ENCODE measurements at regions not wholly inside any gene's neighbourhood (a gene's known extent, or its start where the extent isn't known, plus 50 kb on each side); places are given as distances from the start of the nearest gene placed in this dataset.

DNA sequence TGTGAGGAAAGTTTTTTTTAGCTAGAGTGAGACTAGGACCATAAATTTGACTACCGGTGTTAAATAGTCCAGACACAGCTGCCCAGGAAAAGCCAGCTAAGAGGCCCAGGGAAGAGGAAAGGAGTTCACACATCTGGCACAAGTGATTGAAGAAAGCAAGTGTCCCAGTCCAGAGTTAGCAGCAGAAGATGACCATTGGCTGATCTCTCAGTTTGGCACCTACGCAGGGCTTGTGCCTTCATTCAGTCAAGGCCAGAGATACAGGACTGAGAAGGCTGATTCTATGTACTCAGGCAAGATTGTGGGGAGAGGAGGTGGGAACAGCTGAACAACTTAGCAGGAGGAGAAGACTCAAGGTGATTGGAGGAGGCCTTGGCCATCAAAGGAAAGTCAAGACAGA lies 575.0 kb upstream of the KLF12 start:
- no peaks in the 10 kb centered on the region for H3K4me1 ChIP-seq (ENCODE audit: control insufficient read depth, insufficient read depth, low read length)
- no peaks in the 10 kb centered on the region for H3K9me3 ChIP-seq (ENCODE audit: control insufficient read depth in 2 of 2, low read length in 2 of 2)
- no peaks in the 10 kb centered on the region for H3K27me3 ChIP-seq (ENCODE audit: control insufficient read depth in 1 of 2, insufficient read depth in 2 of 2, low read length in 2 of 2)
- H3K36me3 ChIP-seq (ENCODE audit: control insufficient read depth in 2 of 2, insufficient read depth in 2 of 2, low read length in 2 of 2) = no peaks in the 10 kb centered on the region
- no peak overlapping the region for H3K27ac ChIP-seq (ENCODE audit: low read length)
- H3K9ac ChIP-seq (ENCODE audit: low read length in 2 of 2) = no peak overlapping the region
- H3K4me3 ChIP-seq (ENCODE audit: low read length in 2 of 2) = no peak overlapping the region

DNA sequence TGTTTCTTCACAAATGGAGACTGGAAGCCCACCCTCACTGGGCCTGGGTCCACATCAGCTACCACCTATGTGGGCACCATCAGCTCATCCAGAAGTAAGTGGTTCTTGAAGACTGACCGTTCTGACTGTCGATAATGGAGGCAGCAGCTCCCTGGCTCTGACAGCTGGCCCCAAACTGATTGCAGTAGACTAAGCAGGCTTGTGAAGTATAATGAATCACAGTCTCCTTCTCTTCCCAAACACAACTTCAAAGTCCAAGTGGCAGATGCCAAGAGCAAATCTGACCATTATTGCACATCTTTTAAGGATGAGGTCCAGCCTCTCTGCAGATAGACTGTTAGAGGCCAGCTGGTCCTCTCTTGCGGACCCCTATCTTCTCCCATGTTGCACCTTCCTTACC lies 574.4 kb upstream of the KLF12 start:
- Histone ChIP-seq H3K9me3 (ENCODE audit: control insufficient read depth in 2 of 2, low read length in 2 of 2) (no peaks in the 10 kb centered on the region), H3K4me3 (ENCODE audit: low read length in 2 of 2) (no peak overlapping the region), H3K36me3 (ENCODE audit: control insufficient read depth in 2 of 2, insufficient read depth in 2 of 2, low read length in 2 of 2) (no peaks in the 10 kb centered on the region), H3K27me3 (ENCODE audit: control insufficient read depth in 1 of 2, insufficient read depth in 2 of 2, low read length in 2 of 2) (no peaks in the 10 kb centered on the region), H3K27ac (ENCODE audit: low read length) (no peak overlapping the region), H3K9ac (ENCODE audit: low read length in 2 of 2) (no peak overlapping the region), H3K4me1 (ENCODE audit: control insufficient read depth, insufficient read depth, low read length) (no peaks in the 10 kb centered on the region)

GRCh38 chr13:74707291-74707690 lies 573.1 kb upstream of the KLF12 start:
- Histone ChIP-seq H3K4me1 (ENCODE audit: control insufficient read depth, insufficient read depth, low read length) (no peaks in the 10 kb centered on the region), H3K4me3 (ENCODE audit: low read length in 2 of 2) (no peak overlapping the region), H3K27me3 (ENCODE audit: control insufficient read depth in 1 of 2, insufficient read depth in 2 of 2, low read length in 2 of 2) (no peaks in the 10 kb centered on the region), H3K27ac (ENCODE audit: low read length) (no peak overlapping the region), H3K9me3 (ENCODE audit: control insufficient read depth in 2 of 2, low read length in 2 of 2) (no peaks in the 10 kb centered on the region), H3K9ac (ENCODE audit: low read length in 2 of 2) (no peak overlapping the region), H3K36me3 (ENCODE audit: control insufficient read depth in 2 of 2, insufficient read depth in 2 of 2, low read length in 2 of 2) (no peaks in the 10 kb centered on the region)

- no peaks in the 10 kb centered on the region for H3K9me3 ChIP-seq (ENCODE audit: control insufficient read depth in 2 of 2, low read length in 2 of 2)
Observed at GRCh38 chr13:74706801-74707200, 572.6 kb upstream of the KLF12 start.

DNA sequence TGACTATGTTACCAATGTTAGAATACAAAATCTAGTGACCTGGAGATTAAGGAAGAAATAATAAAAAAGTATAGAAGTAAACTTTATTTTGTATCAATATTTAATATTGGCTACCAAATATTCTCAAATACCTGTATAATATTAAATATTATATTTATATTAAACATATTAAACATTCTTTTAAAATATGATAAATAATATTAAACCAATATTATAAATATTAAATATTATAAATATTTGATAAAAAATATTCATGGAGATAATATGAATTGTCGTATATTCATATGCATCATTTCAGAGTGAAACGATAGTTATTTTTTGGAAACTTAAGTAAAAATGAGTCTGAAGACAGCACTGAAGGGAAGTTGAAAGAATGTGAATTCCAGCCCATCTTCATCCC lies 571.2 kb upstream of the KLF12 start:
- Histone ChIP-seq H3K36me3 (ENCODE audit: control insufficient read depth in 2 of 2, insufficient read depth in 2 of 2, low read length in 2 of 2) (no peaks in the 10 kb centered on the region), H3K27me3 (ENCODE audit: control insufficient read depth in 1 of 2, insufficient read depth in 2 of 2, low read length in 2 of 2) (no peaks in the 10 kb centered on the region), H3K4me3 (ENCODE audit: low read length in 2 of 2) (no peak overlapping the region), H3K4me1 (ENCODE audit: control insufficient read depth, insufficient read depth, low read length) (no peaks in the 10 kb centered on the region), H3K27ac (ENCODE audit: low read length) (no peak overlapping the region), H3K9ac (ENCODE audit: low read length in 2 of 2) (no peak overlapping the region), H3K9me3 (ENCODE audit: control insufficient read depth in 2 of 2, low read length in 2 of 2) (no peaks in the 10 kb centered on the region)

More at GRCh38 chr13:74706801-74707200, 572.6 kb upstream of the KLF12 start:
- no peaks in the 10 kb centered on the region for H3K27me3 ChIP-seq (ENCODE audit: control insufficient read depth in 1 of 2, insufficient read depth in 2 of 2, low read length in 2 of 2)
- no peaks in the 10 kb centered on the region for H3K4me1 ChIP-seq (ENCODE audit: control insufficient read depth, insufficient read depth, low read length)
- no peak overlapping the region for H3K9ac ChIP-seq (ENCODE audit: low read length in 2 of 2)
- no peak overlapping the region for H3K27ac ChIP-seq (ENCODE audit: low read length)
- H3K4me3 ChIP-seq (ENCODE audit: low read length in 2 of 2) = no peak overlapping the region
- no peaks in the 10 kb centered on the region for H3K36me3 ChIP-seq (ENCODE audit: control insufficient read depth in 2 of 2, insufficient read depth in 2 of 2, low read length in 2 of 2)

DNA sequence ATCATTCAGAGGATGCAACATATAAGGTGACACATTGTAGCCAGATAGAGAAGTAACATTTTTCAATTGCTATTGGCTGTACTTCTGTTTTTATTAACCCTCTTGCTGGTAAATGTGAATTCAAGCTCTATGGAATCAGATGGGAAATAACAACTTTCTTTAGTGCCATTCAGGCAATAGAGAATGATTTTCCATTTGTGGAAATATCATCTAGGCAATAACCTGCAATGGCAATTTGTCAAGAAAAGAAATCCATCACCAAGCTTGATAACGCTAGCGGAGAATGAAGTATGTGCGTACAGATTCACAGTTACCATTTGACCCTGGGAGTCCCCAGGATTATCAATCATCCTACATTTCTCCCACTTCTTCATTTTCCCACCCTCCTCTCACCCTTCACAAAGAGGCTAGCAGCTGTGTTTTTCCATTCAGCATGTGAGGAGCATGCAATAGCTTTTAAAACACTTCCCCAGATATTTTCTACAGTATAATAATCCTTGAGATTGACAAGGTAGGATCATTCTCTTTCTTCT lies 569.7 kb upstream of the KLF12 start:
- Histone ChIP-seq H3K4me3 (ENCODE audit: low read length in 2 of 2) (no peak overlapping the region), H3K36me3 (ENCODE audit: control insufficient read depth in 2 of 2, insufficient read depth in 2 of 2, low read length in 2 of 2) (no peaks in the 10 kb centered on the region), H3K4me1 (ENCODE audit: control insufficient read depth, insufficient read depth, low read length) (no peaks in the 10 kb centered on the region), H3K9ac (ENCODE audit: low read length in 2 of 2) (no peak overlapping the region), H3K27me3 (ENCODE audit: control insufficient read depth in 1 of 2, insufficient read depth in 2 of 2, low read length in 2 of 2) (no peaks in the 10 kb centered on the region), H3K9me3 (ENCODE audit: control insufficient read depth in 2 of 2, low read length in 2 of 2) (no peaks in the 10 kb centered on the region), H3K27ac (ENCODE audit: low read length) (no peak overlapping the region)

DNA sequence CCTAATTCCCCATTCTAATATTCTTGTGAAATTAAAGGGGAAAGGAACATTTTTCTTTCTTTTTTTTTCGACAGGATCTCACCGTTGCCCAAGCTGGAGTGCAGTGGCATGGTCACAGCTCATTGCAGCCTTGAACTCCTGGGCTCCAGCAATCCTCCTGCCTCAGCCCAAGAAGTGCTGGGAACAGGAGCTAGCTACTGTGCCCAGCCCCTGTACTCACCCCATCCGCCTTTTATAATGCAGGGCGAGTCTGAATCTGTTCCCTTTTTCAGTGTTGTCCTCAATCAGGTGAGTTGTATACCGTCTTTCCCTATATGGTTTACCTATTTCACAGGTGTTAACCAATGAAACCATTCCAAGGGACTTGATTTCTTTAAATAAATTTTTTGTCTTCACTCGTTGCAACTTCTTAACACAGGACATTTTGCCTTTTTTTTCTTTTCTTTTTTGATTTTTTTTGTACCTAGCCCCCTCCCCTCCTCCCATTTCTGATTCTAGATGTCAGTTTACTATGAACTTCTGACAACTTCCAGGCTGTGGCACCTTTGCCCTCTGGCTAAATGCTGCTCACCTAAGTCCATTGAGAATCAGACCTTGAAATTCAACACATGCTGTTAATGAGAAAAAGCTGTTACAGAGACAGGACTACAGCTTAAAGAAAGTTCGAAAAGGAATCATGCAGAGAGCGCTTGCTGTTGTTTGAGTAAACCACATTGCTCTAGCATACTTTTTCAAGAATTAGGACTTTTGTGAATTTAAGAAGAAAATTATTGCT lies 562.1 kb upstream of the KLF12 start:
- Histone ChIP-seq H3K9me3 (ENCODE audit: control insufficient read depth in 2 of 2, low read length in 2 of 2) (no peaks in the 10 kb centered on the region), H3K36me3 (ENCODE audit: control insufficient read depth in 2 of 2, insufficient read depth in 2 of 2, low read length in 2 of 2) (no peaks in the 10 kb centered on the region), H3K4me1 (ENCODE audit: control insufficient read depth, insufficient read depth, low read length) (no peaks in the 10 kb centered on the region), H3K27me3 (ENCODE audit: control insufficient read depth in 1 of 2, insufficient read depth in 2 of 2, low read length in 2 of 2) (no peaks in the 10 kb centered on the region), H3K27ac (ENCODE audit: low read length) (no peak overlapping the region), H3K4me3 (ENCODE audit: low read length in 2 of 2) (no peak overlapping the region), H3K9ac (ENCODE audit: low read length in 2 of 2) (no peak overlapping the region)

- H3K4me3 ChIP-seq (ENCODE audit: low read length in 2 of 2) = no peak overlapping the region
Observed at GRCh38 chr13:74695021-74695800, 561.0 kb upstream of the KLF12 start.

DNA sequence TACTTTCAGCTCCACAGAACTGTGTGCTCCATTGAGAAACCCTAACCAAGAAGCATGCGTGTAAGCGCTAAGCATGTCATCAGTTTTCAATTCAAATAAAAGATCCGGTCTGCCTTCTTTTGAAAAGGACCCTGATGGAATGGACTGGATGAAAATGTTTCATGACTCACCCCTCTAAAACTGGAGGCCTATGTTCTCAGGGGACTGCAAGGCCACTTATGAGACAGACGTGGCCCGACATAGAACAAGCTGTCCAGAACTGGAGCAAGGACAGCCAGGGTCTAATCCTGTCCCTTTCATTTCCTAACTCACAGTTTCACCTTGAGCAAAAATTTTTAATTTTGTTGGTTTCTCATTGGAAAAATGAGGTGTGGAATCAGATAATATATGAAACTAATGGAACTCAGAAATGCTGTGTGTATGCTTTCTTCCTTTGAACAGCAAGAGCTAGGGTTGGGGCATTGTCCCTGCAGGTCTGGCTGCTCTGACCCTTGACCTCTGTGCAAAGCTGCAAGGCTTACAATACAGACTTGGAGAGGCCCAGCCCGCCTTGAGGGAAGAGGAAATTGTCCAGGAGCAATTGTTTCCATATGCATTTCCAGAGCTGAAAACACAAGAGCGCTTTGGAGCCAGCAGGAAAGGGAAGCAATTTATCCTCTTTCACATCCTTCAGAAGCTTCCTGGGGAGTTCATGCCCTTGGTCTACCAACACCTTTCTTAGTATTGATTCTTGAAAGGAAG lies 553.4 kb upstream of the KLF12 start:
- Histone ChIP-seq H3K27me3 (ENCODE audit: control insufficient read depth in 1 of 2, insufficient read depth in 2 of 2, low read length in 2 of 2) (no peaks in the 10 kb centered on the region), H3K4me3 (ENCODE audit: low read length in 2 of 2) (no peak overlapping the region), H3K9me3 (ENCODE audit: control insufficient read depth in 2 of 2, low read length in 2 of 2) (no peaks in the 10 kb centered on the region), H3K9ac (ENCODE audit: low read length in 2 of 2) (no peak overlapping the region), H3K36me3 (ENCODE audit: control insufficient read depth in 2 of 2, insufficient read depth in 2 of 2, low read length in 2 of 2) (no peaks in the 10 kb centered on the region), H3K27ac (ENCODE audit: low read length) (no peak overlapping the region), H3K4me1 (ENCODE audit: control insufficient read depth, insufficient read depth, low read length) (no peaks in the 10 kb centered on the region)

More at GRCh38 chr13:74695021-74695800, 561.0 kb upstream of the KLF12 start:
- no peak overlapping the region for H3K9ac ChIP-seq (ENCODE audit: low read length in 2 of 2)
- no peaks in the 10 kb centered on the region for H3K36me3 ChIP-seq (ENCODE audit: control insufficient read depth in 2 of 2, insufficient read depth in 2 of 2, low read length in 2 of 2)
- H3K27ac ChIP-seq (ENCODE audit: low read length) = no peak overlapping the region
- H3K27me3 ChIP-seq (ENCODE audit: control insufficient read depth in 1 of 2, insufficient read depth in 2 of 2, low read length in 2 of 2) = no peaks in the 10 kb centered on the region
- no peaks in the 10 kb centered on the region for H3K9me3 ChIP-seq (ENCODE audit: control insufficient read depth in 2 of 2, low read length in 2 of 2)
- no peaks in the 10 kb centered on the region for H3K4me1 ChIP-seq (ENCODE audit: control insufficient read depth, insufficient read depth, low read length)

DNA sequence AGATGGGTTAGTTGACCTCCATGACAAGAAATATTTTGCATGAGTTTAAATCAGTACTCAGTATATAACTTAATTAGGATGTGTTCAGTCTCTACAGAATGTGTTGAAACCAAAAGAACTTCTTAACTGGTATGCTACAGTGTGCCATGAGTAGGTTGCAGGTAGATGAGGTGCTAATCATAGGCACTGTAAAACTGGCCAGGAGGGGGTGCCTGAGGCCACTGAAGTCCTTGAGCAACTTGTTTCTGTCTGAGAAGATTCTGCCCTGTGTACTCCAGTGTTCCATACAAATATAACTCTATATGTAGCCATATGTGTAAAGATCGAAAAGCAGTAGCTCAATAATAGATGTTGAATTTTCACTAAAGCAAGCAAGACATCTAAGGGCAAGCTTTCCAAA lies 549.2 kb upstream of the KLF12 start:
- Histone ChIP-seq H3K36me3 (ENCODE audit: control insufficient read depth in 2 of 2, insufficient read depth in 2 of 2, low read length in 2 of 2) (no peaks in the 10 kb centered on the region), H3K4me1 (ENCODE audit: control insufficient read depth, insufficient read depth, low read length) (no peaks in the 10 kb centered on the region), H3K27me3 (ENCODE audit: control insufficient read depth in 1 of 2, insufficient read depth in 2 of 2, low read length in 2 of 2) (no peaks in the 10 kb centered on the region), H3K9ac (ENCODE audit: low read length in 2 of 2) (no peak overlapping the region), H3K9me3 (ENCODE audit: control insufficient read depth in 2 of 2, low read length in 2 of 2) (no peaks in the 10 kb centered on the region), H3K27ac (ENCODE audit: low read length) (no peak overlapping the region), H3K4me3 (ENCODE audit: low read length in 2 of 2) (no peak overlapping the region)

Data from stomach smooth muscle (tissue), 2 donors.